ENCODE measurements at regions not wholly inside any gene's neighbourhood (a gene's known extent, or its start where the extent isn't known, plus 50 kb on each side); places are given as distances from the start of the nearest gene placed in this dataset.
"Not testable (repeated sequence)": the region's sequence is repeated elsewhere in the genome, so short reads cannot be mapped to it uniquely, and the experiment has no call there.

GRCh38 chr9:106478312-106478711 lies 384.7 kb upstream of the ZNF462 start:
- peaks cover 5 to 17% (median 8%) of the 10 kb centered on the region in 7 donors for H3K9me3 Mint-ChIP-seq
- H3K27me3 Mint-ChIP-seq, result no peaks in the 10 kb centered on the region
- Histone ChIP-seq H3K4me3 (ENCODE audit: low read depth, low read length) (no peak overlapping the region), H3K27ac (ENCODE audit: insufficient read depth, low read length, poor library complexity, severe bottlenecking) (no peak overlapping the region), H3K27me3 (ENCODE audit: control insufficient read depth, insufficient read depth, low read length) (no peaks in the 10 kb centered on the region), H3K36me3 (ENCODE audit: control insufficient read depth, insufficient read depth, low read length) (no peaks in the 10 kb centered on the region), H3K4me1 (ENCODE audit: control insufficient read depth, insufficient read depth, low read length, poor library complexity, severe bottlenecking) (no peaks in the 10 kb centered on the region), H3K9me3 (ENCODE audit: control insufficient read depth in 2 of 2, low read length in 2 of 2) (no peaks in the 10 kb centered on the region)
- no peak for DNase-seq
- no peaks in the 10 kb centered on the region for H3K36me3 Mint-ChIP-seq
- peaks cover 0 to 6% (median 0%) of the 10 kb centered on the region in 4 donors for H3K4me1 Mint-ChIP-seq
- no peak overlapping the region for H3K27ac Mint-ChIP-seq
- ATAC-seq (ENCODE audit: low read depth in 2 of 2), result no peak
- H3K4me3 Mint-ChIP-seq, result no peak overlapping the region

GRCh38 chr9:106478727-106479126 lies 384.2 kb upstream of the ZNF462 start:
- DNase-seq (no peak), ATAC-seq (ENCODE audit: low read depth in 2 of 2) (no peak)
- H3K4me1 ChIP-seq (ENCODE audit: control insufficient read depth, insufficient read depth, low read length, poor library complexity, severe bottlenecking), result no peaks in the 10 kb centered on the region
- H3K4me3 Mint-ChIP-seq, result no peak overlapping the region
- H3K4me3 ChIP-seq (ENCODE audit: low read depth, low read length), result no peak overlapping the region
- H3K9me3 Mint-ChIP-seq, result peaks cover 5 to 13% (median 6%) of the 10 kb centered on the region in 7 donors
- no peaks in the 10 kb centered on the region for H3K36me3 Mint-ChIP-seq
- no peaks in the 10 kb centered on the region for H3K27me3 Mint-ChIP-seq
- H3K27ac ChIP-seq (ENCODE audit: insufficient read depth, low read length, poor library complexity, severe bottlenecking), result no peak overlapping the region
- H3K9me3 ChIP-seq (ENCODE audit: control insufficient read depth in 2 of 2, low read length in 2 of 2), result no peaks in the 10 kb centered on the region
- no peak overlapping the region for H3K27ac Mint-ChIP-seq
- H3K27me3 ChIP-seq (ENCODE audit: control insufficient read depth, insufficient read depth, low read length), result no peaks in the 10 kb centered on the region
- peaks cover 0 to 6% (median 0%) of the 10 kb centered on the region in 4 donors for H3K4me1 Mint-ChIP-seq
- no peaks in the 10 kb centered on the region for H3K36me3 ChIP-seq (ENCODE audit: control insufficient read depth, insufficient read depth, low read length)

- ATAC-seq (ENCODE audit: low read depth in 2 of 2) (no peak), DNase-seq (no peak)
- Histone ChIP-seq H3K4me1 (ENCODE audit: control insufficient read depth, insufficient read depth, low read length, poor library complexity, severe bottlenecking) (no peaks in the 10 kb centered on the region), H3K27ac (ENCODE audit: insufficient read depth, low read length, poor library complexity, severe bottlenecking) (no peak overlapping the region), H3K4me3 (ENCODE audit: low read depth, low read length) (no peak overlapping the region), H3K27me3 (ENCODE audit: control insufficient read depth, insufficient read depth, low read length) (no peaks in the 10 kb centered on the region), H3K9me3 (ENCODE audit: control insufficient read depth in 2 of 2, low read length in 2 of 2) (no peaks in the 10 kb centered on the region), H3K36me3 (ENCODE audit: control insufficient read depth, insufficient read depth, low read length) (no peaks in the 10 kb centered on the region)
- no peaks in the 10 kb centered on the region for H3K36me3 Mint-ChIP-seq
- peaks cover 0 to 6% (median 0%) of the 10 kb centered on the region in 4 donors for H3K4me1 Mint-ChIP-seq
- H3K9me3 Mint-ChIP-seq, result peaks cover 3 to 12% (median 5%) of the 10 kb centered on the region in 7 donors
- H3K4me3 Mint-ChIP-seq, result no peak overlapping the region
- H3K27ac Mint-ChIP-seq, result no peak overlapping the region
- H3K27me3 Mint-ChIP-seq, result no peaks in the 10 kb centered on the region
Measured at GRCh38 chr9:106479679-106480078, 383.3 kb upstream of the ZNF462 start.

- H3K36me3 Mint-ChIP-seq, result no peaks in the 10 kb centered on the region
- Histone ChIP-seq H3K9me3 (ENCODE audit: control insufficient read depth in 2 of 2, low read length in 2 of 2) (peaks cover 0 to 4% of the 10 kb centered on the region in 2 experiments), H3K36me3 (ENCODE audit: control insufficient read depth, insufficient read depth, low read length) (no peaks in the 10 kb centered on the region), H3K4me1 (ENCODE audit: control insufficient read depth, insufficient read depth, low read length, poor library complexity, severe bottlenecking) (no peaks in the 10 kb centered on the region), H3K27ac (ENCODE audit: insufficient read depth, low read length, poor library complexity, severe bottlenecking) (no peak overlapping the region), H3K4me3 (ENCODE audit: low read depth, low read length) (no peak overlapping the region), H3K27me3 (ENCODE audit: control insufficient read depth, insufficient read depth, low read length) (no peaks in the 10 kb centered on the region)
- H3K27me3 Mint-ChIP-seq, result no peaks in the 10 kb centered on the region
- peaks cover 3 to 11% (median 5%) of the 10 kb centered on the region in 7 donors for H3K9me3 Mint-ChIP-seq
- DNase-seq, result no peak
- no peak overlapping the region for H3K27ac Mint-ChIP-seq
- peaks cover 0 to 6% (median 0%) of the 10 kb centered on the region in 4 donors for H3K4me1 Mint-ChIP-seq
- no peak overlapping the region for H3K4me3 Mint-ChIP-seq
- ATAC-seq (ENCODE audit: low read depth in 2 of 2), result no peak
Measured at GRCh38 chr9:106481013-106481609, 381.9 kb upstream of the ZNF462 start.

GRCh38 chr9:106482733-106483132 lies 380.2 kb upstream of the ZNF462 start:
- Mint-ChIP-seq H3K4me3 (no peak overlapping the region), H3K27me3 (no peaks in the 10 kb centered on the region), H3K27ac (no peak overlapping the region), H3K36me3 (no peaks in the 10 kb centered on the region), H3K9me3 (peaks cover under 1 to 12% (median 5%) of the 10 kb centered on the region in 7 donors), H3K4me1 (peaks cover 0 to 6% (median 0%) of the 10 kb centered on the region in 4 donors)
- Histone ChIP-seq H3K9me3 (ENCODE audit: control insufficient read depth in 2 of 2, low read length in 2 of 2) (peaks cover 0 to 9% of the 10 kb centered on the region in 2 experiments), H3K36me3 (ENCODE audit: control insufficient read depth, insufficient read depth, low read length) (no peaks in the 10 kb centered on the region), H3K27ac (ENCODE audit: insufficient read depth, low read length, poor library complexity, severe bottlenecking) (no peak overlapping the region), H3K4me1 (ENCODE audit: control insufficient read depth, insufficient read depth, low read length, poor library complexity, severe bottlenecking) (no peaks in the 10 kb centered on the region), H3K4me3 (ENCODE audit: low read depth, low read length) (no peak overlapping the region), H3K27me3 (ENCODE audit: control insufficient read depth, insufficient read depth, low read length) (no peaks in the 10 kb centered on the region)
- DNase-seq, result no peak
- no peak for ATAC-seq (ENCODE audit: low read depth in 2 of 2)

GRCh38 chr9:106486685-106487084 lies 376.3 kb upstream of the ZNF462 start:
- H3K4me1 Mint-ChIP-seq, result no peaks in the 10 kb centered on the region
- no peak for ATAC-seq (ENCODE audit: low read depth in 2 of 2)

GRCh38 chr9:106487266-106487665 lies 375.7 kb upstream of the ZNF462 start:
- no peak overlapping the region for H3K27ac ChIP-seq (ENCODE audit: insufficient read depth, low read length, poor library complexity, severe bottlenecking)
- Mint-ChIP-seq H3K4me1 (no peaks in the 10 kb centered on the region), H3K27ac (no peak overlapping the region), H3K9me3 (peaks cover under 1 to 20% (median 10%) of the 10 kb centered on the region in 7 donors), H3K27me3 (no peaks in the 10 kb centered on the region), H3K36me3 (no peaks in the 10 kb centered on the region), H3K4me3 (no peak overlapping the region)
- ATAC-seq (ENCODE audit: low read depth in 2 of 2) (no peak), DNase-seq (no peak)
- H3K27me3 ChIP-seq (ENCODE audit: control insufficient read depth, insufficient read depth, low read length), result no peaks in the 10 kb centered on the region
- H3K4me3 ChIP-seq (ENCODE audit: low read depth, low read length), result no peak overlapping the region
- H3K9me3 ChIP-seq (ENCODE audit: control insufficient read depth in 2 of 2, low read length in 2 of 2), result peaks cover 0 to 9% of the 10 kb centered on the region in 2 experiments
- H3K4me1 ChIP-seq (ENCODE audit: control insufficient read depth, insufficient read depth, low read length, poor library complexity, severe bottlenecking), result no peaks in the 10 kb centered on the region
- H3K36me3 ChIP-seq (ENCODE audit: control insufficient read depth, insufficient read depth, low read length), result no peaks in the 10 kb centered on the region

More at GRCh38 chr9:106486685-106487084, 376.3 kb upstream of the ZNF462 start:
- DNase-seq, result no peak
- H3K27ac ChIP-seq (ENCODE audit: insufficient read depth, low read length, poor library complexity, severe bottlenecking), result no peak overlapping the region
- Mint-ChIP-seq H3K36me3 (no peaks in the 10 kb centered on the region), H3K27ac (no peak overlapping the region), H3K27me3 (no peaks in the 10 kb centered on the region), H3K4me3 (no peak overlapping the region), H3K9me3 (peaks cover 1 to 20% (median 10%) of the 10 kb centered on the region in 7 donors)
- H3K27me3 ChIP-seq (ENCODE audit: control insufficient read depth, insufficient read depth, low read length), result no peaks in the 10 kb centered on the region
- no peaks in the 10 kb centered on the region for H3K4me1 ChIP-seq (ENCODE audit: control insufficient read depth, insufficient read depth, low read length, poor library complexity, severe bottlenecking)
- no peak overlapping the region for H3K4me3 ChIP-seq (ENCODE audit: low read depth, low read length)
- no peaks in the 10 kb centered on the region for H3K36me3 ChIP-seq (ENCODE audit: control insufficient read depth, insufficient read depth, low read length)
- peaks cover 0 to 9% of the 10 kb centered on the region in 2 experiments for H3K9me3 ChIP-seq (ENCODE audit: control insufficient read depth in 2 of 2, low read length in 2 of 2)

- H3K9me3 ChIP-seq (ENCODE audit: control insufficient read depth in 2 of 2, low read length in 2 of 2); H3K27ac ChIP-seq (ENCODE audit: insufficient read depth, low read length, poor library complexity, severe bottlenecking); H3K4me1 Mint-ChIP-seq; H3K36me3 Mint-ChIP-seq; ATAC-seq (ENCODE audit: low read depth in 2 of 2); H3K27me3 ChIP-seq (ENCODE audit: control insufficient read depth, insufficient read depth, low read length); H3K27ac Mint-ChIP-seq; H3K4me3 ChIP-seq (ENCODE audit: low read depth, low read length); H3K4me3 Mint-ChIP-seq; H3K36me3 ChIP-seq (ENCODE audit: control insufficient read depth, insufficient read depth, low read length); H3K27me3 Mint-ChIP-seq; H3K4me1 ChIP-seq (ENCODE audit: control insufficient read depth, insufficient read depth, low read length, poor library complexity, severe bottlenecking); DNase-seq: not testable (repeated sequence)
- H3K9me3 Mint-ChIP-seq, result peaks cover 2 to 21% (median 10%) of the 10 kb centered on the region in 7 donors
Measured at GRCh38 chr9:106492126-106492525, 370.8 kb upstream of the ZNF462 start.
